ENCODE measurements at regions not wholly inside any gene's neighbourhood (a gene's known extent, or its start where the extent isn't known, plus 50 kb on each side); places are given as distances from the start of the nearest gene placed in this dataset.

GRCh38 chr12:95397571-95397970 lies 76.4 kb upstream of the METAP2 start:
- H3K27me3 Mint-ChIP-seq (ENCODE audit: unreplicated experiment) = peaks cover 56% of the 10 kb centered on the region
- no peak for DNase-seq (ENCODE audit: extremely low spot score, unreplicated experiment)
- no peak for TF ChIP-seq CTCF (IDR thresholded peaks at IDR 0.05)
- no peak overlapping the region for H3K4me3 Mint-ChIP-seq (ENCODE audit: unreplicated experiment)
- peaks cover 17% of the 10 kb centered on the region for H3K9me3 Mint-ChIP-seq (ENCODE audit: unreplicated experiment)
- no peaks in the 10 kb centered on the region for H3K36me3 Mint-ChIP-seq (ENCODE audit: unreplicated experiment)
- no peak overlapping the region for H3K27ac Mint-ChIP-seq (ENCODE audit: unreplicated experiment)
- peaks cover 1% of the 10 kb centered on the region for H3K4me1 Mint-ChIP-seq (ENCODE audit: unreplicated experiment)

GRCh38 chr12:95402096-95402495 lies 71.9 kb upstream of the METAP2 start:
- H3K36me3 Mint-ChIP-seq (ENCODE audit: unreplicated experiment) = no peaks in the 10 kb centered on the region
- DNase-seq (ENCODE audit: extremely low spot score, unreplicated experiment) = no peak
- no peak for TF ChIP-seq CTCF (IDR thresholded peaks at IDR 0.05)
- H3K27me3 Mint-ChIP-seq (ENCODE audit: unreplicated experiment) = peaks cover 40% of the 10 kb centered on the region
- peaks cover 1% of the 10 kb centered on the region for H3K4me1 Mint-ChIP-seq (ENCODE audit: unreplicated experiment)
- no peaks in the 10 kb centered on the region for H3K9me3 Mint-ChIP-seq (ENCODE audit: unreplicated experiment)
- H3K4me3 Mint-ChIP-seq (ENCODE audit: unreplicated experiment) = no peak overlapping the region
- no peak overlapping the region for H3K27ac Mint-ChIP-seq (ENCODE audit: unreplicated experiment)

- H3K27me3 Mint-ChIP-seq (ENCODE audit: unreplicated experiment) = no peaks in the 10 kb centered on the region
- H3K9me3 Mint-ChIP-seq (ENCODE audit: unreplicated experiment) = no peaks in the 10 kb centered on the region
- H3K4me3 Mint-ChIP-seq (ENCODE audit: unreplicated experiment) = no peak overlapping the region
- peaks cover 17% of the 10 kb centered on the region for H3K4me1 Mint-ChIP-seq (ENCODE audit: unreplicated experiment)
- H3K36me3 Mint-ChIP-seq (ENCODE audit: unreplicated experiment) = no peaks in the 10 kb centered on the region
- DNase-seq (ENCODE audit: extremely low spot score, unreplicated experiment) = no peak
- no peak overlapping the region for H3K27ac Mint-ChIP-seq (ENCODE audit: unreplicated experiment)
- TF ChIP-seq CTCF (IDR thresholded peaks at IDR 0.05) = no peak
These were observed 65.8 kb upstream of the METAP2 start for GRCh38 chr12:95408201-95408600.

- Mint-ChIP-seq H3K4me3 (ENCODE audit: unreplicated experiment) (no peak overlapping the region), H3K27me3 (ENCODE audit: unreplicated experiment) (no peaks in the 10 kb centered on the region), H3K27ac (ENCODE audit: unreplicated experiment) (peak overlapping the region; percentile 95), H3K9me3 (ENCODE audit: unreplicated experiment) (no peaks in the 10 kb centered on the region), H3K36me3 (ENCODE audit: unreplicated experiment) (no peaks in the 10 kb centered on the region), H3K4me1 (ENCODE audit: unreplicated experiment) (peaks cover 32% of the 10 kb centered on the region)
- TF ChIP-seq CTCF (IDR thresholded peaks at IDR 0.05) = no peak
- no peak for DNase-seq (ENCODE audit: extremely low spot score, unreplicated experiment)
These were observed 62.9 kb upstream of the METAP2 start for GRCh38 chr12:95411057-95411456.

- DNase-seq (ENCODE audit: extremely low spot score, unreplicated experiment) = no peak
- Mint-ChIP-seq H3K4me3 (ENCODE audit: unreplicated experiment) (no peak overlapping the region), H3K27ac (ENCODE audit: unreplicated experiment) (peak overlapping the region; percentile 95), H3K9me3 (ENCODE audit: unreplicated experiment) (no peaks in the 10 kb centered on the region), H3K27me3 (ENCODE audit: unreplicated experiment) (no peaks in the 10 kb centered on the region), H3K4me1 (ENCODE audit: unreplicated experiment) (peaks cover 32% of the 10 kb centered on the region), H3K36me3 (ENCODE audit: unreplicated experiment) (no peaks in the 10 kb centered on the region)
- TF ChIP-seq CTCF (IDR thresholded peaks at IDR 0.05) = no peak
These were observed 62.5 kb upstream of the METAP2 start for GRCh38 chr12:95411466-95411865.
